Lung (tissue), 11 donors: ENCODE measurements at regions not wholly inside any gene's neighbourhood (a gene's known extent, or its start where the extent isn't known, plus 50 kb on each side); places are given as distances from the start of the nearest gene placed in this dataset.

Experiments used
- ATAC-seq: fragments of 200-7000 bp; cut with Tn5 transposase; one replicate; pipeline ENCODE4 v1.9.1; 2020; ENCODE audit warnings: moderate number of reproducible peaks; ENCODE audit not compliant: insufficient read depth, low FRiP score
- DNase-seq, 3 donors: peaks; one replicate each; pipeline ENCODE4 v3.0.0-alpha.2; 2013 to 2017
- H3K27ac ChIP-seq, 2 donors: one replicate each; pipeline ENCODE4 v1.5.1; 2013; ENCODE audit warnings: mild to moderate bottlenecking in 2 of 2, moderate library complexity in 2 of 2, control low read depth in 1 of 2, inconsistent platforms in 1 of 2, low read depth in 1 of 2, low read length in 1 of 2
- H3K27me3 ChIP-seq, 3 donors: one replicate each; pipeline ENCODE4 v1.5.1; 2013; ENCODE audit warnings: low read length in 2 of 3; ENCODE audit not compliant: control insufficient read depth in 3 of 3, insufficient read depth in 3 of 3
- H3K36me3 ChIP-seq, 4 donors: one replicate each; pipeline ENCODE4 v1.5.1; 2013; ENCODE audit warnings: low read length in 4 of 4, mild to moderate bottlenecking in 1 of 4, moderate library complexity in 1 of 4; ENCODE audit not compliant: control insufficient read depth in 4 of 4, insufficient read depth in 4 of 4
- H3K4me1 ChIP-seq, 5 donors: one replicate each; pipeline ENCODE4 v1.5.1; 2013; ENCODE audit warnings: low read length in 5 of 5, mild to moderate bottlenecking in 2 of 5, moderate library complexity in 1 of 5; ENCODE audit not compliant: control insufficient read depth in 5 of 5, insufficient read depth in 5 of 5
- H3K4me3 ChIP-seq: one replicate; pipeline ENCODE4 v1.5.1; 2013; ENCODE audit warnings: mild to moderate bottlenecking, control low read depth, moderate library complexity
- H3K9ac ChIP-seq, 2 donors: one replicate each; pipeline ENCODE4 v1.5.1; 2013; ENCODE audit warnings: low read length in 2 of 2, control low read depth in 1 of 2; ENCODE audit not compliant: insufficient read depth in 1 of 2
- H3K9me3 ChIP-seq, 4 donors: one replicate each; pipeline ENCODE4 v1.5.1; 2013; ENCODE audit warnings: low read length in 3 of 4, mild to moderate bottlenecking in 1 of 4, moderate library complexity in 1 of 4; ENCODE audit not compliant: control insufficient read depth in 4 of 4, insufficient read depth in 3 of 4
- WGBS, 2 donors: extraction: QIAGEN DNeasy Blood & Tissue Kit; methylation state at CpG; one replicate each; pipeline ENCODE4 v1.1.7; 2013; 5-methylcytosine and 5-hydroxymethylcytosine counted together
- TF ChIP-seq, protein P1 (sequence below): IDR thresholded peaks from 2 replicates; pipeline ENCODE4 v1.5.1; 2012; ENCODE audit warnings: mild to moderate bottlenecking; ENCODE audit errors: control extremely low read depth, extremely low read depth
- donor health status: control.
- donor health status: control.
- donor health status: Bipolar disorder and iron deficiency.
- donor health status: healthy.
- donor health status: DM: yes; HTN: yes; CAD: no.

DNA sequence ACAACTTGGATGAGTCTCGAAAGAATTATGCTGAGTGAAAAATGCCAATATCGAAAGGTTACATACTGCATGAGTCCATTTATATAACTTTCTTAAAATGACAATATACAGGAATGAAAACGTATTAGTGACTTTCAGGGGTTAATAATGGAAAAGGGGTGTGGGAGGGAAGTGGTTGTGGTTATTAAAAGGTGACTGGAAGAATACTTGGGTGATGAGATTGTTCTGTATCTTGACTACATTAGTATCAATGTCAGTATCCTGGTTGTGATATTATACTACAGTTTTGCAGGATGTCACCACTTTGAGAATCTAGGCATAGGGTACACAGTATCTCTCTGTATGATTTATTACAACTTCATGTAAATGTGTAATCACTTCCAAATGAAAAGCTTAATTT, 204.5 kb downstream of the DTHD1 start:
- Histone ChIP-seq H3K4me1 (no peaks in the 10 kb centered on the region), H3K9ac (no peak overlapping the region), H3K4me3 (no peak overlapping the region), H3K27me3 (no peaks in the 10 kb centered on the region), H3K9me3 (no peaks in the 10 kb centered on the region), H3K36me3 (no peaks in the 10 kb centered on the region), H3K27ac (no peak overlapping the region)
- DNase-seq (no peak), ATAC-seq (no peak)
- 87 to 93% methylated on average over 3 of the region's 3 CpGs for WGBS, 2 donors
- TF ChIP-seq, protein P1, sequence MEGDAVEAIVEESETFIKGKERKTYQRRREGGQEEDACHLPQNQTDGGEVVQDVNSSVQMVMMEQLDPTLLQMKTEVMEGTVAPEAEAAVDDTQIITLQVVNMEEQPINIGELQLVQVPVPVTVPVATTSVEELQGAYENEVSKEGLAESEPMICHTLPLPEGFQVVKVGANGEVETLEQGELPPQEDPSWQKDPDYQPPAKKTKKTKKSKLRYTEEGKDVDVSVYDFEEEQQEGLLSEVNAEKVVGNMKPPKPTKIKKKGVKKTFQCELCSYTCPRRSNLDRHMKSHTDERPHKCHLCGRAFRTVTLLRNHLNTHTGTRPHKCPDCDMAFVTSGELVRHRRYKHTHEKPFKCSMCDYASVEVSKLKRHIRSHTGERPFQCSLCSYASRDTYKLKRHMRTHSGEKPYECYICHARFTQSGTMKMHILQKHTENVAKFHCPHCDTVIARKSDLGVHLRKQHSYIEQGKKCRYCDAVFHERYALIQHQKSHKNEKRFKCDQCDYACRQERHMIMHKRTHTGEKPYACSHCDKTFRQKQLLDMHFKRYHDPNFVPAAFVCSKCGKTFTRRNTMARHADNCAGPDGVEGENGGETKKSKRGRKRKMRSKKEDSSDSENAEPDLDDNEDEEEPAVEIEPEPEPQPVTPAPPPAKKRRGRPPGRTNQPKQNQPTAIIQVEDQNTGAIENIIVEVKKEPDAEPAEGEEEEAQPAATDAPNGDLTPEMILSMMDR, result no peak

DNA sequence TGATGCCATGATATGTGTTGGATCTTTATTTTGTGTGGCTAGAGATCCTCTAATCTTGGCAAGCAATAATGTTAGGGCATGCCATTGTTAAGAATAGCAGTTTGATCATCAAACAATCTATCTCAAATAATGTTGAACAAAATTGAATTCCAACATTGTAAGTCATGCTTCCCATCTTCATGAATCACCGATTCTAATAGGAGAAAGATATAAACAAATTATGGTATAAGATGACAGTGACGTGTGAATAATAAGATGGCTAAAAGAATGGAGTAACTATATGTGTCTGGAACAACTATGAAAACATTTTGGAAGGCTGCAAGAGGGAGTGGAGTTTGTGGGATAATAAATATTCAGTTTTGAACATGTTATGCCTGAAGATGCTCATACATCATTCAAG, 208.4 kb downstream of the DTHD1 start:
- H3K4me3 ChIP-seq, result no peak overlapping the region
- H3K4me1 ChIP-seq, result no peaks in the 10 kb centered on the region
- H3K9ac ChIP-seq, result no peak overlapping the region
- H3K9me3 ChIP-seq, result no peaks in the 10 kb centered on the region
- no peak overlapping the region for H3K27ac ChIP-seq
- TF ChIP-seq, protein P1, result no peak
- 82 to 86% methylated on average over 2 of the region's 2 CpGs for WGBS, 2 donors
- DNase-seq (no peak), ATAC-seq (no peak)
- no peaks in the 10 kb centered on the region for H3K27me3 ChIP-seq
- H3K36me3 ChIP-seq, result no peaks in the 10 kb centered on the region

DNA sequence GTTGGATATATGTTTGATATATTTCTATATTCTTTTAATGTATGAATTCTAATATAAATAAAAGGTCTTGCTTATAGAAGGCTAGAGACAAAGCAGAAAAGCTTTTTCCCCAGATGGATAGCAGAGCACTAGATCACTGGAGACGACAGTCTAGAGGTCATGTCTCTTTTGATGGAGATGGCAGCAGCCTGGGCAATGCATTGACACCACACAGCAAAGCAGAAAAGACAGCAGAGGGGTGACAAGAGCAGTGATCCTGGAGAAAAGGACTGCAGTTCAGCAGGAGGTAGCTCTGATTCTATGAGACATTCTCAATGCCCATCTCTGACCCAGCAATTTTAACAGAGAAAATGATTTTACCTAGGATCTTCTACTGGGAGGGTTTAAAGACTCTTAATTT, 210.6 kb downstream of the DTHD1 start:
- ATAC-seq, result no peak
- no peak overlapping the region for H3K9ac ChIP-seq
- no peaks in the 10 kb centered on the region for H3K27me3 ChIP-seq
- H3K4me1 ChIP-seq, result no peaks in the 10 kb centered on the region
- 36 to 57% methylated on average over 1 of the region's 1 CpG for WGBS, 2 donors
- H3K4me3 ChIP-seq, result no peak overlapping the region
- TF ChIP-seq, protein P1, result no peak
- H3K27ac ChIP-seq, result no peak overlapping the region
- H3K9me3 ChIP-seq, result no peaks in the 10 kb centered on the region
- H3K36me3 ChIP-seq, result no peaks in the 10 kb centered on the region
- no peak for DNase-seq

DNA sequence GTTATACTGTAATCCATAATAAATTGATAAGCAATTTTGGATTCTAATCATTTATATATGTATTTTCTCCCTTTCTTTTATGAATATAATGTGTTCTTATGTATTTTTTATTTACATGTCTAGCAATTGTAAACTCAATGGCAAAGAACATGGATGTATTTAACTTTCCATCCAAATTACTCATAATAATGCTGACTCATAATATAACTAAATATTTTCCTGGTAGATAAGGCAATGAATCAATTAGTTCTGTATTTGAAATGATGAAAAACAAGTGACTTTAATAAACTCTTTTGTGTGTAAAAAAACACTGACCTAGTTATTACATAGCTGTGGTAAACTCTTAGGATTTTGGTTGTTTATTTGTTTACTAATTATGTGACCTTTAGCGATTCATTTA, 211.2 kb downstream of the DTHD1 start:
- Histone ChIP-seq H3K9ac (no peak overlapping the region), H3K27me3 (no peaks in the 10 kb centered on the region), H3K36me3 (no peaks in the 10 kb centered on the region), H3K9me3 (no peaks in the 10 kb centered on the region), H3K4me1 (no peaks in the 10 kb centered on the region), H3K27ac (no peak overlapping the region), H3K4me3 (no peak overlapping the region)
- TF ChIP-seq, protein P1, result no peak
- DNase-seq (no peak), ATAC-seq (no peak)
- 95 to 96% methylated on average over 1 of the region's 1 CpG for WGBS, 2 donors
